C4-2B (cell line): ENCODE measurements at regions not wholly inside any gene's neighbourhood (a gene's known extent, or its start where the extent isn't known, plus 50 kb on each side); places are given as distances from the start of the nearest gene placed in this dataset.

Experiments
- ZFX ChIP-seq: fragments of 450-650 bp; IDR thresholded peaks from 2 replicates; pipeline ENCODE4 v1.6.1; 2017
- TF ChIP-seq, protein P1 (sequence below): fragments of 450-650 bp; conservative IDR thresholded peaks from 2 replicates; pipeline ENCODE4 v1.5.1; 2017; ENCODE audit warnings: mild to moderate bottlenecking

DNA sequence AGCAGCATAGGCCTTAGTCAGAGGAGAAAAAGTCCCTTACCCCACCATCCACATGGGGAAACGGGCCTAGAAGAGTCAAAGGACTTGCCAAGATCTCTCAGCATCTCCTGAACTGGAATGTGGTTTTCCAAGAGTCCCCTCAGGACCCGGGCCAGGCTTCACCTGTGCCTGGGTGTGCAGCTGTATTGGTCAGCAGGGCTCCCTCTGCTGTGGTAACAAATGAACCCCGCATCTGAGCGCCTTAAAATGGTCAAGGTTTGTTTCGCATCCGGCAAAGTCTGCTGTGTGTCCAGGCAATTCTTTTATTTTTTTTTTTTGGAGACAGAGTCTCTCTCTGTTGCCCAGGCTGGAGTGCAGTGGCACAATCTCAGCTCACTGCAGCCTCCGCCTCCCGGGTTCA is 168.0 kb upstream of the IER5L start:
- TF ChIP-seq, protein P1, sequence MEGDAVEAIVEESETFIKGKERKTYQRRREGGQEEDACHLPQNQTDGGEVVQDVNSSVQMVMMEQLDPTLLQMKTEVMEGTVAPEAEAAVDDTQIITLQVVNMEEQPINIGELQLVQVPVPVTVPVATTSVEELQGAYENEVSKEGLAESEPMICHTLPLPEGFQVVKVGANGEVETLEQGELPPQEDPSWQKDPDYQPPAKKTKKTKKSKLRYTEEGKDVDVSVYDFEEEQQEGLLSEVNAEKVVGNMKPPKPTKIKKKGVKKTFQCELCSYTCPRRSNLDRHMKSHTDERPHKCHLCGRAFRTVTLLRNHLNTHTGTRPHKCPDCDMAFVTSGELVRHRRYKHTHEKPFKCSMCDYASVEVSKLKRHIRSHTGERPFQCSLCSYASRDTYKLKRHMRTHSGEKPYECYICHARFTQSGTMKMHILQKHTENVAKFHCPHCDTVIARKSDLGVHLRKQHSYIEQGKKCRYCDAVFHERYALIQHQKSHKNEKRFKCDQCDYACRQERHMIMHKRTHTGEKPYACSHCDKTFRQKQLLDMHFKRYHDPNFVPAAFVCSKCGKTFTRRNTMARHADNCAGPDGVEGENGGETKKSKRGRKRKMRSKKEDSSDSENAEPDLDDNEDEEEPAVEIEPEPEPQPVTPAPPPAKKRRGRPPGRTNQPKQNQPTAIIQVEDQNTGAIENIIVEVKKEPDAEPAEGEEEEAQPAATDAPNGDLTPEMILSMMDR: no peak
- TF ChIP-seq ZFX: no peak
